Endothelial cell of umbilical vein (primary cell): ENCODE measurements at regions not wholly inside any gene's neighbourhood (a gene's known extent, or its start where the extent isn't known, plus 50 kb on each side); places are given as distances from the start of the nearest gene placed in this dataset.

Experiments
- BruUV-seq: library from RNA; stranded (reverse); fragments of 400-500 nt; replicated peaks from 2 replicates; lab custom pipeline; 2021; lab: Mats Ljungman, UMichigan
- CTCF ChIA-PET: fragments of 300-600, 350-600 bp; sonication (Branson Sonifier 250); formaldehyde crosslinking; loops from one replicate; lab custom pipeline; 2021; ENCODE audit warnings: antibody characterized with exemption, inconsistent platforms; lab: Charles Lee
- POLR2A ChIA-PET: fragments of 300-600, 350-600 bp; sonication (Branson Sonifier 250); formaldehyde crosslinking; loops from one replicate; lab custom pipeline; 2021; ENCODE audit warnings: antibody characterized with exemption, inconsistent platforms; lab: Charles Lee
- DNase-seq: peaks from one replicate; pipeline ENCODE4 v3.0.0-alpha.2; 2011; ENCODE audit warnings: low read depth, low spot score
- FAIRE-seq: peaks from 2 replicates; lab custom pipeline; 2011; peaks lifted over from hg19 to GRCh38; lab: Jason Lieb, UNC
- H2AFZ ChIP-seq: 2 replicates; pipeline ENCODE4 v1.6.0; 2012; ENCODE audit warnings: low read depth, low read length, control low read depth, inconsistent platforms
- H3K27ac ChIP-seq: 2 replicates; pipeline ENCODE4 v1.5.1; 2011; ENCODE audit warnings: low read depth, mild to moderate bottlenecking, control low read depth, low read length, moderate library complexity; ENCODE audit not compliant: insufficient read depth
- H3K27me3 ChIP-seq, 2 experiments: 2 replicates each; pipeline versions ENCODE4 v1.6.0 to v1.6.1; 2011; ENCODE audit warnings: low read length in 2 of 2, mixed read lengths in 1 of 2; ENCODE audit not compliant: control insufficient read depth in 2 of 2, insufficient read depth in 2 of 2
- H3K36me3 ChIP-seq, 2 experiments: 2 replicates in 1 of 2; 3 replicates in 1 of 2; pipeline ENCODE4 v1.5.1; 2011; ENCODE audit warnings: low read length in 2 of 2, mild to moderate bottlenecking in 1 of 2, moderate library complexity in 1 of 2; ENCODE audit not compliant: control insufficient read depth in 2 of 2, insufficient read depth in 2 of 2; ENCODE audit errors: extremely low read depth in 1 of 2
- H3K4me1 ChIP-seq: 3 replicates; pipeline ENCODE4 v1.5.1; 2011; ENCODE audit warnings: mild to moderate bottlenecking, low read length; ENCODE audit not compliant: control insufficient read depth, insufficient read depth; ENCODE audit errors: extremely low read depth
- H3K4me2 ChIP-seq: 2 replicates; pipeline ENCODE4 v1.6.1; 2011; ENCODE audit warnings: low read length, control low read depth, mixed read lengths; ENCODE audit not compliant: insufficient read depth
- H3K4me3 ChIP-seq, 3 experiments: fragments of 200-600 bp in 1 of 3; sonication (generic), shearing (Covaris generic) in 1 of 3; replicated peaks in 1 of 3; 2 replicates each; pipeline ENCODE4 v1.5.1; 2011 to 2016; ENCODE audit warnings: control low read depth in 3 of 3, low read length in 3 of 3, mild to moderate bottlenecking in 2 of 3, inconsistent platforms in 1 of 3, low read depth in 1 of 3, moderate library complexity in 1 of 3; ENCODE audit not compliant: insufficient read depth in 1 of 3
- H3K79me2 ChIP-seq: 2 replicates; pipeline ENCODE4 v1.6.0; 2012; ENCODE audit warnings: low read length, inconsistent platforms; ENCODE audit not compliant: control insufficient read depth, insufficient read depth
- H3K9ac ChIP-seq: replicated peaks from 2 replicates; pipeline ENCODE3; 2011; ENCODE audit warnings: low read length, control low read depth; ENCODE audit not compliant: insufficient read depth; ENCODE audit errors: extremely low read depth
- H3K9me1 ChIP-seq: replicated peaks from 3 replicates; pipeline ENCODE4 v1.6.0; 2011; ENCODE audit warnings: mild to moderate bottlenecking, low read length; ENCODE audit not compliant: control insufficient read depth, insufficient read depth; ENCODE audit errors: extremely low read depth
- H3K9me3 ChIP-seq: replicated peaks from 2 replicates; pipeline ENCODE4 v1.5.1; 2012; ENCODE audit warnings: low read length, inconsistent platforms; ENCODE audit not compliant: control insufficient read depth, insufficient read depth
- H4K20me1 ChIP-seq: replicated peaks from 2 replicates; pipeline ENCODE3; 2011; ENCODE audit warnings: mild to moderate bottlenecking, low read length; ENCODE audit not compliant: control insufficient read depth, insufficient read depth; ENCODE audit errors: extremely low read depth
- CTCF ChIP-seq, 2 donors: IDR thresholded peaks; 1 replicate in 1 of 2; 2 replicates in 1 of 2; pipeline ENCODE4 v1.5.1; 2011; ENCODE audit warnings: low read length in 2 of 2, mild to moderate bottlenecking in 2 of 2, moderate library complexity in 2 of 2, control low read depth in 1 of 2, inconsistent platforms in 1 of 2, low read depth in 1 of 2; ENCODE audit not compliant: insufficient read depth in 1 of 2; ENCODE audit errors: extremely low read depth in 1 of 2
- EZH2 ChIP-seq: IDR thresholded peaks from 2 replicates; pipeline ENCODE4 v1.6.1; 2012; ENCODE audit warnings: borderline replicate concordance, low read depth, mild to moderate bottlenecking, moderate library complexity, low read length, inconsistent platforms; ENCODE audit not compliant: severe bottlenecking
- GATA2 ChIP-seq: IDR thresholded peaks from 2 replicates; pipeline ENCODE4 v1.7.0; 2011; ENCODE audit warnings: low read depth, mild to moderate bottlenecking, moderate library complexity, mixed read lengths, low read length; ENCODE audit not compliant: insufficient read length, insufficient read depth
- JUN ChIP-seq: IDR thresholded peaks from 2 replicates; pipeline ENCODE4 v1.6.1; 2011; ENCODE audit warnings: borderline replicate concordance, low read depth; ENCODE audit not compliant: insufficient read length, insufficient read depth
- MAX ChIP-seq: IDR thresholded peaks from 2 replicates; pipeline ENCODE4 v1.6.1; 2011; ENCODE audit not compliant: insufficient read depth, insufficient read length
- MYC ChIP-seq: IDR thresholded peaks from one replicate; pipeline ENCODE4 v1.6.1; 2011; ENCODE audit warnings: mild to moderate bottlenecking, low read depth, low read length
- POLR2AphosphoS5 ChIP-seq: IDR thresholded peaks from 2 replicates; pipeline ENCODE4 v1.6.1; 2012; ENCODE audit warnings: low read depth, mild to moderate bottlenecking, control low read depth, low read length, moderate library complexity; ENCODE audit not compliant: insufficient read depth
- dilution Hi-C: fragments of 300-500 bp; cut with MboI; formaldehyde crosslinking; loops from one replicate; pipeline ENCODE4 v1.15.0; 2019; ENCODE audit warnings: low sequenced_read_pairs; ENCODE audit not compliant: extremely low pct_ligation_motif_present
- intact Hi-C: fragments of 100-400 bp; cut with micrococcal nuclease; formaldehyde crosslinking; loops from one replicate; pipeline ENCODE4 v1.10.0; 2022

- DNase-seq, result no peak
- Histone ChIP-seq H4K20me1 (no peaks in the 10 kb centered on the region), H3K9me3 (no peaks in the 10 kb centered on the region), H3K27me3 (no peaks in the 10 kb centered on the region), H3K4me2 (no peak overlapping the region), H3K9me1 (no peaks in the 10 kb centered on the region), H3K4me1 (no peaks in the 10 kb centered on the region), H3K9ac (no peak overlapping the region), H3K4me3 (no peak overlapping the region), H3K27ac (no peak overlapping the region), H2AFZ (no peak overlapping the region), H3K79me2 (no peaks in the 10 kb centered on the region), H3K36me3 (no peaks in the 10 kb centered on the region)
- no peak for TF ChIP-seq MAX
- TF ChIP-seq MYC, result no peak
- no peak for TF ChIP-seq GATA2
- no peak for TF ChIP-seq JUN
- no peak for TF ChIP-seq EZH2
- no peak for TF ChIP-seq POLR2AphosphoS5
- no peak for TF ChIP-seq CTCF (IDR thresholded peaks at IDR 0.05; ENCODE audit: extremely low read depth in 1 of 2, insufficient read depth in 1 of 2, low read depth in 1 of 2, low read length in 2 of 2)
- no peak for FAIRE-seq
- dilution Hi-C loops (no loop called here), intact Hi-C loops (no loop called here)
- BruUV-seq, result no TSS peak
- ChIA-PET CTCF (no interaction called here), POLR2A (no interaction called here)
These were observed 187.1 kb downstream of the SUCLG1 start for GRCh38 chr2:84271977-84272376.
